SK-N-MC (cell line): ENCODE measurements at regions not wholly inside any gene's neighbourhood (a gene's known extent, or its start where the extent isn't known, plus 50 kb on each side); places are given as distances from the start of the nearest gene placed in this dataset.

Source experiments
- EZH2 ChIP-seq: fragments of 200-600 bp; sonication (generic); IDR thresholded peaks from one replicate; pipeline ENCODE4 v1.6.1; 2017; ENCODE audit warnings: antibody characterized with exemption
- POLR2AphosphoS5 ChIP-seq: IDR thresholded peaks from 2 replicates; pipeline ENCODE4 v1.6.1; 2012; ENCODE audit warnings: mild to moderate bottlenecking, low read depth, low read length, borderline replicate concordance

GRCh38 chr12:111141205-111141604 lies 220.8 kb upstream of the MYL2 start:
- TF ChIP-seq EZH2: no peak
- TF ChIP-seq POLR2AphosphoS5: no peak
